ENCODE measurements at regions not wholly inside any gene's neighbourhood (a gene's known extent, or its start where the extent isn't known, plus 50 kb on each side); places are given as distances from the start of the nearest gene placed in this dataset.

DNA sequence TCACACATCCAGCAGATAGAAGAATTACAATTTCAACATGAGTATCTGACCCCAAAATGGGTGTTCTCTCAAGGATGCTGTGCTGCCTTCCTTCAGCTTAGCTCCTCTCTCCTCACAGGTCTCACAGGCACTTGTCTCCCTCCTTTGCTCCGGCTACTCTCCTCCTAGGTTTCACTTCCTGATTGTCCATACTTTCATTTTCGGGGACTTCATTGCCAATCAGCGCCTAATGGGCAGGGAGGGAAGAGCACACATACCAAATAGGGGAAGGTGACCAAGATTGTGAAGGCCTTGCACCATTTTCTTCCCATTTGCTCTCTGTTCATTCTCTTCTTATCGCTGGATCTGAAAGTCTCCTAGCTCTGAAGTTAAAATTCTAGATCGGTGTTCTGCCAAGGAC is 125.4 kb upstream of the EOLA2 start:
- TF ChIP-seq, protein P1, sequence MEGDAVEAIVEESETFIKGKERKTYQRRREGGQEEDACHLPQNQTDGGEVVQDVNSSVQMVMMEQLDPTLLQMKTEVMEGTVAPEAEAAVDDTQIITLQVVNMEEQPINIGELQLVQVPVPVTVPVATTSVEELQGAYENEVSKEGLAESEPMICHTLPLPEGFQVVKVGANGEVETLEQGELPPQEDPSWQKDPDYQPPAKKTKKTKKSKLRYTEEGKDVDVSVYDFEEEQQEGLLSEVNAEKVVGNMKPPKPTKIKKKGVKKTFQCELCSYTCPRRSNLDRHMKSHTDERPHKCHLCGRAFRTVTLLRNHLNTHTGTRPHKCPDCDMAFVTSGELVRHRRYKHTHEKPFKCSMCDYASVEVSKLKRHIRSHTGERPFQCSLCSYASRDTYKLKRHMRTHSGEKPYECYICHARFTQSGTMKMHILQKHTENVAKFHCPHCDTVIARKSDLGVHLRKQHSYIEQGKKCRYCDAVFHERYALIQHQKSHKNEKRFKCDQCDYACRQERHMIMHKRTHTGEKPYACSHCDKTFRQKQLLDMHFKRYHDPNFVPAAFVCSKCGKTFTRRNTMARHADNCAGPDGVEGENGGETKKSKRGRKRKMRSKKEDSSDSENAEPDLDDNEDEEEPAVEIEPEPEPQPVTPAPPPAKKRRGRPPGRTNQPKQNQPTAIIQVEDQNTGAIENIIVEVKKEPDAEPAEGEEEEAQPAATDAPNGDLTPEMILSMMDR (IDR thresholded peaks at IDR 0.05; ENCODE audit: insufficient read depth, low read length): no peak
- no peak for TF ChIP-seq POLR2AphosphoS5 (IDR thresholded peaks at IDR 0.05; ENCODE audit: low read depth)
